ENCODE measurements at regions not wholly inside any gene's neighbourhood (a gene's known extent, or its start where the extent isn't known, plus 50 kb on each side); places are given as distances from the start of the nearest gene placed in this dataset.

DNA sequence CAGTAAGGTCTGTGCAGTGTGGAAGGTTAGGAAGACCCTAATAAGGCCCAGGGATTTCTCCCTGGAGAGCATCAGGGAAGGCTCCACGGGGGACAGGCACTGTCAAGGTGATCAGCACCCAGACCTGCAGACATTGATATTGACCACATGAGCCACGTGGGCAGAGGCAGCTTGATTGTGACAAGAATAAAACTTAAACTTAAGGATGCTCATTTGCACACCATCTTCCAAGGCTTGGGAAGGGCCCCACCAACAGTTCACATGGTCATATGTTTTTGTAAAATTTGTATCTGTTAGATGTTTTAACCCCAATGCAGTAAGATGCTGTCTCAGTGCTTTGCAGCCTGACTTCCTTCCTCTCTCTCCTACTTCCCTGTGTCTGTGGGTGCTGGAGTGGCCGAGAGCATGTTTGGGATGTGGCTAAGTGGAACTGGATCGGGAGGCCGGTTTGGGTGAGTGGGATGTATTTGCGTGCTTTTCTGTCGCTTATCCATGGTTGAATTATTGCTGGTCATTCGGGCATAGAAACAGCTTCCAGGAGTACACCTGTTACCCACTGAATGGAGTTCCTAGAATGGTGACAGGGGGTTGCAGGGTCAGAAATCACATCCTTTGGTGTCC, 49.8 kb upstream of the OLIG2 start:
- no peak overlapping the region for H3K4me3 ChIP-seq (ENCODE audit: low read depth, low read length, poor library complexity, severe bottlenecking)

More for the DNA sequence above, 49.8 kb upstream of the OLIG2 start:
- H3K9ac ChIP-seq (ENCODE audit: low read length) = no peak overlapping the region
- no peaks in the 10 kb centered on the region for H3K27me3 ChIP-seq (ENCODE audit: insufficient read depth, low read length)
- no peaks in the 10 kb centered on the region for H3K9me2 ChIP-seq (ENCODE audit: low read depth, low read length)
- no peak overlapping the region for H2AFZ ChIP-seq (ENCODE audit: low read length)
- no peaks in the 10 kb centered on the region for H3K79me2 ChIP-seq (ENCODE audit: insufficient read depth, low read length)
- no peaks in the 10 kb centered on the region for H3K36me3 ChIP-seq (ENCODE audit: insufficient read depth, low read length)
- H3F3A ChIP-seq (ENCODE audit: insufficient read depth, low read length) = no peaks in the 10 kb centered on the region
- TF ChIP-seq, protein P1, sequence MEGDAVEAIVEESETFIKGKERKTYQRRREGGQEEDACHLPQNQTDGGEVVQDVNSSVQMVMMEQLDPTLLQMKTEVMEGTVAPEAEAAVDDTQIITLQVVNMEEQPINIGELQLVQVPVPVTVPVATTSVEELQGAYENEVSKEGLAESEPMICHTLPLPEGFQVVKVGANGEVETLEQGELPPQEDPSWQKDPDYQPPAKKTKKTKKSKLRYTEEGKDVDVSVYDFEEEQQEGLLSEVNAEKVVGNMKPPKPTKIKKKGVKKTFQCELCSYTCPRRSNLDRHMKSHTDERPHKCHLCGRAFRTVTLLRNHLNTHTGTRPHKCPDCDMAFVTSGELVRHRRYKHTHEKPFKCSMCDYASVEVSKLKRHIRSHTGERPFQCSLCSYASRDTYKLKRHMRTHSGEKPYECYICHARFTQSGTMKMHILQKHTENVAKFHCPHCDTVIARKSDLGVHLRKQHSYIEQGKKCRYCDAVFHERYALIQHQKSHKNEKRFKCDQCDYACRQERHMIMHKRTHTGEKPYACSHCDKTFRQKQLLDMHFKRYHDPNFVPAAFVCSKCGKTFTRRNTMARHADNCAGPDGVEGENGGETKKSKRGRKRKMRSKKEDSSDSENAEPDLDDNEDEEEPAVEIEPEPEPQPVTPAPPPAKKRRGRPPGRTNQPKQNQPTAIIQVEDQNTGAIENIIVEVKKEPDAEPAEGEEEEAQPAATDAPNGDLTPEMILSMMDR (IDR thresholded peaks at IDR 0.05; ENCODE audit: low read length) = no peak
- TF ChIP-seq EZH2 (IDR thresholded peaks at IDR 0.05; ENCODE audit: borderline replicate concordance, low read length) = no peak
- H3K27ac ChIP-seq (ENCODE audit: low read depth, low read length, poor library complexity, severe bottlenecking) = no peak overlapping the region
- H3K9me3 ChIP-seq (ENCODE audit: low read length) = no peaks in the 10 kb centered on the region
- H3K4me1 ChIP-seq (ENCODE audit: insufficient read depth, low read length, severe bottlenecking) = no peaks in the 10 kb centered on the region
- H4K20me1 ChIP-seq (ENCODE audit: insufficient read depth, low read length) = no peaks in the 10 kb centered on the region
- H3K4me2 ChIP-seq (ENCODE audit: low read length) = no peak overlapping the region

Data from OCI-LY1 (cell line).